HG03025 (cell line): ENCODE measurements at regions not wholly inside any gene's neighbourhood (a gene's known extent, or its start where the extent isn't known, plus 50 kb on each side); places are given as distances from the start of the nearest gene placed in this dataset.
A peak's percentile ranks its signal among the peaks of the same experiment; 100 is the strongest.
"Not testable (repeated sequence)": the region's sequence is repeated elsewhere in the genome, so short reads cannot be mapped to it uniquely, and the experiment has no call there.

Experiments used
- ATAC-seq: cut with Tn5 transposase; IDR thresholded peaks from one replicate; pipeline ENCODE4 v1.9.1; 2021; ENCODE audit warnings: mild to moderate bottlenecking, moderate library complexity; ENCODE audit not compliant: unreplicated experiment, low FRiP score

DNA sequence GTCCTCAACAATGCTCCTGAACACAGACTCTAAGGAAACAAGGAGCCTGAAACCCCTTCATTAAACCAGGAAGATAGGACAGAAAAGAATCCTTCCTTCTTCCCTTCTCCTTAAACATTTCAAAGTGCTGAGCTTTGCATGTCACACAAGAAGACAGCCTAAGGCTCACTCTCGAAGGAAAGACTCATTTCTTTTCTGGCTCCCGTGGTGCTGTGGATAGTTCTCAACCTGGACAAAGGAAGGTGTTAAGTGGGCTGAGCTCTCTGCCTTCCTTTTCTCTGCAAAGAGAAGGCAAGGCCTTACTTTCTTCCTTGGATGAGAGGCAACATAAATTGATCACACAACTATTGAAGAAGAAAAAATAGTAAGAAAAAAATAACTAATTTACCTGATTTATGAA, 452.4 kb upstream of the DDI1 start:
- ATAC-seq, result no peak

DNA sequence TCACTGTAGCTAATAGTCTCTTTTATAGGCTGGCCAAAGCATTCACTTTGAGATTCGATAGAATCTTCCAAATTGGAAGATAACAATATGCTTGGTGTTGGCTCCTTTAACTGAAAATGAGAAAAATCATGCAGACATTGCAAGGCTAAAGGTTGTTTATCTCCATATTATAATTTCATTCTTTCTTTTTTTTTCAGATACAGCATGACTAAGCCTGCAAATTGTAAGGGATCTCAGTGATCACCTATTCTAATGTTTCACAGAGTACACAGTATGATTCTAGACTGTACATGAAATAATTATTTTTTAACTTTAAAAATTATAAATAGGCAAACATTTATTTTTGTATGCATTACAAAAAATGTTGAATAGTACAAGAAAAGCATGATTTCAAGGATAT, 451.7 kb upstream of the DDI1 start:
- no peak for ATAC-seq

DNA sequence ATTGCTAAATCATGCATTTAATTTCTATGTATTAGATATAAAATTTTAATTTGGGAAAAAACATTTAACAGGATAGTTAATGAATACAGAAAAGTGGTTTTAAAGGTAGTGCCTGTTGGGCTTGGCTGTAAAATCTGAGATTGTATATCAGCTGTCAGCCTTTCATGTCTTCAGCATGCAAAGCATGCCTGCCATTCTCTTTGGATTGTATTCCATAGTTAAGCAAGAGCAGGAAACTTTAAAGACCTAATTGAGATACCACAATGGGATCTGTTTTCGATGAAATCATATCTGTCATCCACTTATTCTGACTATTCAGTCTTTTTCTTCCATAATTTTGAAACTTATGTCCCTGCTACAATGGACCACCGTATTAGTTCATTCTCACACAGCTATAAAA, 451.0 kb upstream of the DDI1 start:
- ATAC-seq, result no peak

DNA sequence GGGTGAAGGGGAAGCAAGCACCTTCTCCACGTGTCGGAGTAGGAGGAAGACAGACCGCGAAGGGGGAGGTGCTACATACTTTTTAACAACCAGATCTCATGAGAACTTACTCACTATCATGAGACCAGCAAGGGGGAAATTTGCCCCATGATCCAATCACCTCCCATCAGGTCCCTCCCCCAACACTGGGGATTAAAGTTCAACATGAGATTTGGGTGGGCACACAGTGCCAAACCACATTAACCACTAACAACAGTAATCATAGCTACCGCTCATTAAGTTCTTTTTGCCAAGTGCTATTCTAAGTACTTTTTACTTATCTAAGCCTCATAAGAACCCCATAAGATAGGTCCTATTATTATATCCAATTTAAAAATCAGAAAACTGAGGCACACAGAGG, 450.5 kb upstream of the DDI1 start:
- ATAC-seq, result no peak

DNA sequence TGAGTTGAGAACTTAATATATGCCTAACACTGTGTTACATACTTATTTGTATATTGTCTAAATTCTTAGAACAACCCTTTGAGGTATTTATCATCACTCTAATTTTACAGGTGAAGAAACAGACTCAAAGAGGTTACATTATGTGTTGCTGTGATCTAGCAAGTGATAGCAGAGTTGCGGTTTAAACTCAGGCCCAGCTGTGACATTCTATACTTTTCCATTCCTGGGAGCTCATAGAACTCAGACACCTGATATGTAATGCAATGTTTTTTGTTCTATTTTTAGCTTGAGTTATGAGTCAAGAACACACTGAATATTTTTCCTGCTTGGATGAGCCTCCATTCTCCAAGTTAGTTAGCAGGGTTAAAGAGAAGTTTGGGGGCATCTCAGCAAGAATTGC, 449.7 kb upstream of the DDI1 start:
- ATAC-seq, result no peak

DNA sequence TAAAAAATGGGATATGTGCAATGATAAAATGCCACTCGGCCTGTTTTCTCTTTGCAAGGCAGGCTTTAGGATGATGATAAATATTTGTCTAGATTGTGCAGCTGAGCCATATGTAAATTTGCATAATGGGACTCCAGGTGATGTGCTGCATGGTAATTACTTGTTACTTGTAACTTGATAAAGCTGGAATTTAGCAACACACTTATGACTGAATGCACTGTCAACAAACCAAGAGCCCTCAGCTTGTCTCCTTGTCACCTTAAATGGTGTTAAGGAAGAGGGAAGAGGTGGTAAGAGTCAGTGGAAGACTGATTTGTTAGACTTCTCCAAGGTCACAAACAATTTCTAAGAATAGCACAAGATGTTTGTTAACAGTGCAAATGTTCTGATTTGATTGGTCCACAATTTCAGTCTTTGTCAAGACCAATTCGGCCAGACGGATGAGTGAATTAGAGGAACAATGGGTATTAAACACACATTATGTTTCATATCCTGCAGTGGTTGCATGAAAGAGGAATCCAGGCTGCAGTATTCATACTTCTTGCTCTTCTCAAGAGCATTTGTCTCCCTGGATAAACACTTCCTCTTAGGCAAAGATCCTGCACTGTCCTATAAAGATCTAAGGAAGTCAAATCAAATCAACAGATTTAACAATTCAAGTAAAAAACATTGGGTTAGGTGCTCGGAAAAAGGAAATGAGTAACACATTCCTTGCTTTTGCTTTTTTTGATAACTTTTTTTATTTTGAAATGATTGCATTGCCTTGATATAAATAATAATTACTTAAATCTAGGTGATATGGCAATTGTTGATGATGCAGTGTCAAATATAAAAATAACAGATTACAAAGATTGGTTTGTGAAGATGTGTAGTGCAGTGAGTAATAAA, 448.3 kb upstream of the DDI1 start:
- ATAC-seq, result no peak

DNA sequence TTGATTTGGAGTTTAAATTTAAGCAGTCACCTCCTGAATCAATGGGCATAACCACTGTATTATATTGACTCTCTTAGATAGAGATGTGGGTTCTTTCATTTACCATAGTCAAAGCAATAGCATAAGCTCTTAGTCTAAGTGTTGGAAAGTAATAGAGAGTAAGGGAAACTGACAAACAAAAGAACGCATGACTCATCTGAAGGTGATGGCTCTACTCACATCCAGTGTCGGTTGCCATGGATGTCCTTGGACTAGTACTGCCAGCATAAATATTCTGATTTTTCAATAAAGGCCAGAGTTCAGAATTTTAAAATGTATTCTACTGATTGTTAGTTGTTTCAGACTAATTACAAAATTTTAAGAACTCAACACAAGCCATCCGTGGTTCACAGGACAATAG, 444.9 kb upstream of the DDI1 start:
- no peak for ATAC-seq

DNA sequence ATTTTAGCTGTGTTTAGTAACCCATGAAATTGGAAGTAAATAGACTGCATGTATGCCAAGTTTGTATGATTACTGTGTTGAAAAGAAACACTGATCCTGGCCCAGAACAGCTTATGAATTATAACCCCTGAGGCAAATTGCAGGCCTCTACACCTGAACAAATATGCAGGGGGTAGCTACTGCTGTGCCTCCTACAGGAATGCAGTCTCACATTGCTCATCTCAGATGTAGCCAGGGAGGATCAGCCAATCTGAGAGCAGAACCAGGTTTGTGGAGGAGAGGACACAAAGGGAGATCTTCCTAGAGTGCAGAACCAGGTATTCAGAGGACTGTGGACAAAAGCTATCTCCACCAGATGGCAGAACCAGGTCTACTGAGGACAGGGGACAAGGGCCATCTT, 442.2 kb upstream of the DDI1 start:
- ATAC-seq, result no peak

DNA sequence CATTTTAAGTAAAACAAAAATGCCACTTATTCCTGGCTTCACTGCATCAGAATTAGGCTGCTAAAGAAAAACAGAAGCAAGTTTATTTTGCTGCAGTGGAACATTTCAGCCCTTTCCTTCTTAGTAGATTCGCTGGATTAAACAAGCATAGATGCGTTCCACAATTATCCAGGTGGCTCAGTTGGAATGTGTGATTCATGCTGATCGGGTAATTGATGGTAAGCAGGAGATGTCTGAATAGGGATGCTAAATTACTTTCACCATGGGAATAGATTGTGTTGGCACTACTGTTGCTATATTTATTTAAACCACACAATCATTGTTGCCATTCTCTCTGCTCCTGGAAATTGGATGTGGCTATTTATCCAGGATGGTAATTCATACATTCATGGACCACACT, 440.1 kb upstream of the DDI1 start:
- ATAC-seq, result no peak

DNA sequence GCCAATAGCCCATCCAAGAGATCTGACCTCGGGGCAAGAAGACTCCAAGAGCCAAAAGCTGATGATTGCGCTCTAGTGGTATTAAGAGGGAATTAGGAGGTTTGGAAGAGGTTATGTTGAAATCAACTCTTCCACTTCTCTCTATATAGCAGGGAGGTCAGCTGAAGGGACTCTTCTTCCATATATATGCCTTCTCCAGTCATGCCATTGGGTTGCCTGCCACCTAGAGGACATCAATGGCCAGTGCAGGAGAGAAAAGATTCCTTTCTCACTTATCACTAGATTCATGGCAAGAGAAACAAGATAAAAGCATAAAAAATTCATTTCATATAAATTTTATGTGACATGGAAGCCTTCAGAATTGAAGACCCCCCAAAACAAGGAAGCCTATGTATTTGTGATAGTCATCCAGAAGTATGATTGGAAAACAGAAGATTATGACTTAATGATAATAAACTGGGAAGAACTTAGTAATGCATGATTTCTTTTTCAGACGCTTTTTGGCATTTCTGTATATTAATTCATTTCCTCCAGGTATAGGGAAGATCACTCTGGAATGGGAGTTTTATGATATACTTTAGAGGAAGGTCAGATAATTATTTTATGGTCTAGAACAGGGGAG, 435.1 kb upstream of the DDI1 start:
- ATAC-seq, result peak; percentile 98

DNA sequence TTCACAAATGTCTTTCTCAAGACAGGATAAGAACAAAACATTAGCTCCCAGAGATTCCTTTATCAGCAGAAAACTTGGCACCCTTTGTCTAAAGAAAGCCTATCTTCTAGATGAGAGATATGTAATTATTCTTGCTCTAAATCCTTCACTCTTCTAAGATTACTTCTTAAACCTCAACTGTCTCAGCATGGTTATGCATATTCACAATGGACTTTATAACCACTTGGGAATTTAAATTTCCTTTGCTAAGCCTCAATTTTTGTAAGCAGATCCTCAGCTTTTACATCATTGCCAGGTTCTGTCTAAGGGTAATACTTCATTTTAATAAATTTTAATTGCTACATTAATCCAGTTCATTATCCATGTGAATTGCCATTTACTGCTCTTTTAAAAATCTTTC, 433.6 kb upstream of the DDI1 start:
- ATAC-seq, result no peak

DNA sequence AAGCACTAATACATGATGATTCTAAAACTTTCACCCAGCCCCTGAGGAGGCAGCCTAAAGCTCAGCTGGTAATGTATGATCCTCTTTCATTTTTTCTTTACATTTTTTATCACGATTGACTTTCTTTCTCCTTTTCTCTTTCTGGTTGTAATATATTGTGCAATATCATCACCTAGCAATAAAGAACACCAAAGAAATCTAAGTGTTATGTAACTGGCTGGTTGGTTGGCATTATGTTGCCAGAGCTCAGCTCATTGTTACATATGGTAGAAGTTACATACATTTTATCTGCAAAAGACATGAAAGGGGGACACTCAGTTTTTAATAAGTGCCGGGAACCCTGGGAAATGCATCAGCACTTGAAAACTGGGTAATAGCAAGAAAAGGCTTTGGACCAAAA, 432.1 kb upstream of the DDI1 start:
- no peak for ATAC-seq

DNA sequence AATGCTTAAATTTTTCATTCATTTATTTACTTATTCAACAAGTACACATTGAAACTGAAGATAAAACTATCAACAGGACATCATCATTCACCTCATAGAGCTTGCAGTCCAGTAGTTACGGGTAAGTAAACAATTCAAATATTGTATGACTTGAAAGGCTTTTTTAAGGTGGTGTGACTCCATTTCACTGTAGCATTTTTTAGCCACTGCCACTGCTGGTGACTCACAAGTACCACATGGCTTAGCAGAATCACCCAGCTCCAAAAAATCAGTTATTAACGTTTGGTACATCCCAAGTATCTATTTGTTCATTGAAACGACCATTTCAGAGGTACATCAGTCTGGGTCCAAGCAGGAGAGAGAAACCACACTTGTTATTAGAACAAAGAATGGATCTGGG, 427.9 kb upstream of the DDI1 start:
- no peak for ATAC-seq

DNA sequence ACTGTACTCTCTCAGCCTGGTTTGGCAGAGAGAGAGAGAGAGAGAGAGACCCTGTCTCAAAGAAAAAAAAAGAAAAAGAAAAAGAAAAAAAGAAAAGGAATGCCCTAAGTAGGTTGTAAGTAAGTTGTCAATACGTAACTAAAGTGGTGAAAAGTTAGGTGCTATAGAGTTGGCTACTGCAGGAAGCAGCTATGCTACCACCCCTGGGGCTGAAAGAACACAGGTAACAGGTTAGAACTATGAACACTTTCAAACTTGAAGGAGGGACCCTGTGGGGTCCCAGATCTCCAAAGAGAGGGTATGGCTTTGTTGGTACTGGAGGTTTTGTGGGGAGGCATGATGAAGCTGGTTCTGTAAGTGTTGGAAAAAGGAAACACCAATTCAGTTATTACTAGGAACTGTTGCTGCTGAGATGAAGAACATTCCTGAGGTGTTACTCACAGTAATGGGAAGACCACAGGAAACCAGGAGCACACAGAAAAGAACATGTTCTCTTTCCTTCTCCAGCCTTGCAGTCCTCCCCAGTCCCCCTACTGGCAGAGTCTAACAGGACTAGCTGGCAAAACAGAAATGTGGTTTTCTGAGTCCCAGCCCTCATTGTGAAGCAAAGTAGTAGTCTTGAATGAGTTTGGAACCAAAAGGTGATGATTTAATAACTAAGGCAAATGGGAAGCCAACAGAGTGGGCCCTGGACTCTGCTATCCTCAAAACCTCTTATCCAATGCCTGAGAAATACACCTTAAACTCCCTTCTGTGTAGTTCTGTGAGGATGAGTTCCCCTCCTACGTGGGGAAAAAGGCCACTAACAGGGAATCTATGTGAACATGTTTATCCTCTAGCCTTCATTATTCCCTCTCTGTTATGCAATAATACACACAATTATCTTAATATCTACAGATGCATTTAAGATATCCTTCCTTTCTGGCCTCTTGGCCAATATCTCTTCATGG, 427.0 kb upstream of the DDI1 start:
- ATAC-seq, result no peak

DNA sequence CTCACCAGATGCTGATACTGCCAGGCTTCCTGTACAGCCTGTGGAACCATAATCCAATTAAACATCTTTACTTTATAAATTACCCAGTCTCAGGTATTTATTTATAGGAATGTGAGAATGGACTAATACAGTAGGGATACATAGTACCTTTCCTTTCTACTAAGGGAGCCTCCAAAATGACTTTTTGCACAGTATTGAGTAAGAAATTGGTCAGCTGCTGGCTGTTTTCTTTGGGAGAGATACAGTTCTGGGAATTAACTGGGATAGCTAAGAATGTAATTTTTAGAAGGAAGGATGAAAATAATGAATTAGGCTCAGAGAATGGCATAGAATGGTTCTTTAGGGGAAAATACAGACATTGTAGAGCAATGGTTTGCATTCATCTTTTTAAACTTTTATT, 426.0 kb upstream of the DDI1 start:
- no peak for ATAC-seq

DNA sequence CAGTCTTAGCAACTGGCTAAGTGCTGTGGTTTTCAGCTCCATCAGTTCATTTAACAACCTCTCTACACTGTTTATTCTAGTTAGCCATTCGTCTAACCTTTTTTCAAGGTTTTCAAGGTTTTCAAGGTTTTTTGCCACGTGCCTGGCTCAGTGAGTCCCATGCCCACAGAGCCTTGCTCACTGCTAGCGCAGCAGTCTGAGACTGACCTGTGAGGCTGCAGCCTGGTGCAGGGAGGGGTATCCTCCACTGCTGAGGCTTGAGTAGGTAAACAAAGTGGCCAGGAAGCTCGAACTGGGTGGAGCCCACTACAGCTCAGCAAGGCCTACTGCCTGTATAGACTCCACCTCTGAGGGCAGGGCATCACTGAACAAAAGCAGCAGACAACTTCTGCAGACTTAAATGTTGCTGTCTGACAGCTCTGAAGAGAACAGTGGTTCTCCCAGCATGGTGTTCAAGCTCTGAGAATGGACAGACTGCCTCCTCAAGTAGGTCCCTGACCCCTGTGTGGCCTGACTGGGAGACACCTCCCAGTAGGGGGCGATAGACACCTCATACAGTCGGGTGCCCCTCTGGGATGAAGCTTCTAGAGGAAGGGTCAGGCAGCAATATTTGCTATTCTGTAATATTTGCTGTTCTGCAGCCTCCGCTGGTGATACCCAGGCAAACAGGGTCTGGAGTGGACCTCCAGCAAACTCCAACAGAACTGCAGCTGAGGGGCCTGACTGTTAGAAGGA, 424.7 kb upstream of the DDI1 start:
- ATAC-seq, result not testable (repeated sequence)

DNA sequence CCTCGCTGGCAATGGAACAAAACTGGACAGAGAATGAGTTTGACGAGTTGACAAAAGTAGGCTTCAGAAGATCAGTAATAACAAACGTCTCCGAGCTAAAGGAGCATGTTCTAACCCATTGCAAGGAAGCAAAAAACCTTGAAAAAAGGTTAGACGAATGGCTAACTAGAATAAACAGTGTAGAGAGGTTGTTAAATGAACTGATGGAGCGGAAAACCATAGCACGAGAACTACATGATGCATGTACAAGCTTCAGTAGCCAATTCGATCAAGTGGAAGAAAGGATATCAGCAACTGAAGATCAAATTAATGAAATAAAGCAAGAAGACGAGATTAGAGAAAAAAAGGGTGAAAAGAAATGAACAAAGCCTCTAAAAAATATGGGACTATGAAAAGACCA, 424.0 kb upstream of the DDI1 start:
- ATAC-seq, result not testable (repeated sequence)

DNA sequence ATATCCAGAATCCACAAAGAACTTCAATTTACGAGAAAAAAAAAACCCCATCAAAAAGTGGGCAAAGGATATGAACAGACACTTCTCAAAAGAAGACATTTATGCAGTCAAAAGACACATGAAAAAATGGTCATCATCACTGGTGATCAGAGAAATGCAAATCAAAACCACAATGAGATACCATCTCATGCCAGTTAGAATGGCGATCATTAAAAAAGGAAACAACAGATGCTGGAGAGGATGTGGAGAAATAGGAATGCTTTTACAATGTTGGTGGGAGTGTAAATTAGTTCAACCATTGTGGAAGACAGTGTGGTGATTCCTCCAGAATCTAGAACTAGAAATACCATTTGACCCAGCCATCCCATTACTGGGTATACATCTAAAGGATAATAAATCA, 419.9 kb upstream of the DDI1 start:
- not testable (repeated sequence) for ATAC-seq

DNA sequence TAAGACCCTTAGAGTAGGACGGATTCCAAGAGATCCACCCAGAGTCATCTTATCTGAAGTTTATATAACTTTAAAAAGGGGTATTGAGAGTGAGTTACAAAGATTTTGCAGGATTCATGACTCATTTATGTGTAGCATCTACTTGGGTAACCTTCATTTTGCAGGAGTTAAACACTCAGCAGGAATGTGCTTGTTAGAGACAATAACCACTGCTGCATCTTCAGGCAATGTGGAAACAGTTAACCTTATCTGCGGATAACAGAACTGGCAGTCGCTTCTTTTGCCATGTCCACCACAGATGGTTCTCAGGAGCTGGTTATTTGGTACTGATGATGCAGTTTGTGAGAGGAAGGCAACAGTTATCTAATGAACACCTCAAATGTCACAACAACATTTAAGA, 417.9 kb upstream of the DDI1 start:
- ATAC-seq, result no peak

DNA sequence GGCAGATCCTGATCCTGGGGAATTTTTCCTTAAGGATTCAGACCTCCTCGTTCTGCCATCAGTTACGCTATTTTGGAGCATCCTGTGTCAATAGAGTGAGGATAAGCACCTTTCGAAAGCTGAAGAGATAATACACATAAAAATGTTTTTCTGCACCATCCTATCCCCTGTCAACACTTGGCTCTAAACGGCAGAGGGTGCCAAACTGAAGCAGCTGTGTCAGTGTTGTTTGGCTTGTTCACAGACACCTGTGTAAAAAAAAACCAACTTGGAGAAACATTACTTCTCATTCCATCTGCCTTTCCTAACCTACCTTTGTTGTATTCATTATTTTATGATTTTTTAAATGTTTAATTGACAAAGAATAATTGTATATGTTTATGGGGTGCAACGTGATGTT, 417.0 kb upstream of the DDI1 start:
- ATAC-seq, result no peak
